ENCODE measurements at regions not wholly inside any gene's neighbourhood (a gene's known extent, or its start where the extent isn't known, plus 50 kb on each side); places are given as distances from the start of the nearest gene placed in this dataset.

DNA sequence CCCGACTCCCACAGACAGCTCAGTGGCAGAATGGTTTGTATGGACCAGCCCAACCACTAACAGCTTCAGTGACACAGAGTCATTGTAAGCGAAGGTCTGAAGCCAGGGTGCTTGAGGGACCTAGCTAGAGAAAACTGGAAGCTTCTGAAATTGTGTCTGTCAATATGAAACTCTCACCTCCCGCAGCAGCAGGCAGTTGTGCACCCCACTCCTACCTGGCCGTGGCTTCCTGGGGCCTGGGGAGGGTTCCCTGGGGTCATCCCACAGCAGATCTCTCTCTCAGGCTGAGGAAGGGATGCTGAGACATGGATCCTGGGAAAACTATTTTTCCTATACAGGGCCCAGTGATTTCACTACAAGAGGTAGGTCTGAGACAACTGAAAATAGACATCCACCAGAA, 229.5 kb downstream of the TFCP2L1 start:
- no peak overlapping the region for H3K4me3 Mint-ChIP-seq (ENCODE audit: unreplicated experiment)
- TF ChIP-seq, protein P1, sequence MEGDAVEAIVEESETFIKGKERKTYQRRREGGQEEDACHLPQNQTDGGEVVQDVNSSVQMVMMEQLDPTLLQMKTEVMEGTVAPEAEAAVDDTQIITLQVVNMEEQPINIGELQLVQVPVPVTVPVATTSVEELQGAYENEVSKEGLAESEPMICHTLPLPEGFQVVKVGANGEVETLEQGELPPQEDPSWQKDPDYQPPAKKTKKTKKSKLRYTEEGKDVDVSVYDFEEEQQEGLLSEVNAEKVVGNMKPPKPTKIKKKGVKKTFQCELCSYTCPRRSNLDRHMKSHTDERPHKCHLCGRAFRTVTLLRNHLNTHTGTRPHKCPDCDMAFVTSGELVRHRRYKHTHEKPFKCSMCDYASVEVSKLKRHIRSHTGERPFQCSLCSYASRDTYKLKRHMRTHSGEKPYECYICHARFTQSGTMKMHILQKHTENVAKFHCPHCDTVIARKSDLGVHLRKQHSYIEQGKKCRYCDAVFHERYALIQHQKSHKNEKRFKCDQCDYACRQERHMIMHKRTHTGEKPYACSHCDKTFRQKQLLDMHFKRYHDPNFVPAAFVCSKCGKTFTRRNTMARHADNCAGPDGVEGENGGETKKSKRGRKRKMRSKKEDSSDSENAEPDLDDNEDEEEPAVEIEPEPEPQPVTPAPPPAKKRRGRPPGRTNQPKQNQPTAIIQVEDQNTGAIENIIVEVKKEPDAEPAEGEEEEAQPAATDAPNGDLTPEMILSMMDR (IDR thresholded peaks at IDR 0.05), result no peak
- peaks cover 6% of the 10 kb centered on the region for H3K9me3 Mint-ChIP-seq (ENCODE audit: low read depth)
- H3K36me3 Mint-ChIP-seq (ENCODE audit: low read depth), result peaks cover 3% of the 10 kb centered on the region
- peaks cover 4% of the 10 kb centered on the region for H3K4me1 Mint-ChIP-seq (ENCODE audit: low read depth)
- peaks cover 3% of the 10 kb centered on the region for H3K27me3 Mint-ChIP-seq (ENCODE audit: low read depth)
- H3K27ac Mint-ChIP-seq (ENCODE audit: unreplicated experiment), result no peak overlapping the region
- DNase-seq (ENCODE audit: low spot score), result no peak

DNA sequence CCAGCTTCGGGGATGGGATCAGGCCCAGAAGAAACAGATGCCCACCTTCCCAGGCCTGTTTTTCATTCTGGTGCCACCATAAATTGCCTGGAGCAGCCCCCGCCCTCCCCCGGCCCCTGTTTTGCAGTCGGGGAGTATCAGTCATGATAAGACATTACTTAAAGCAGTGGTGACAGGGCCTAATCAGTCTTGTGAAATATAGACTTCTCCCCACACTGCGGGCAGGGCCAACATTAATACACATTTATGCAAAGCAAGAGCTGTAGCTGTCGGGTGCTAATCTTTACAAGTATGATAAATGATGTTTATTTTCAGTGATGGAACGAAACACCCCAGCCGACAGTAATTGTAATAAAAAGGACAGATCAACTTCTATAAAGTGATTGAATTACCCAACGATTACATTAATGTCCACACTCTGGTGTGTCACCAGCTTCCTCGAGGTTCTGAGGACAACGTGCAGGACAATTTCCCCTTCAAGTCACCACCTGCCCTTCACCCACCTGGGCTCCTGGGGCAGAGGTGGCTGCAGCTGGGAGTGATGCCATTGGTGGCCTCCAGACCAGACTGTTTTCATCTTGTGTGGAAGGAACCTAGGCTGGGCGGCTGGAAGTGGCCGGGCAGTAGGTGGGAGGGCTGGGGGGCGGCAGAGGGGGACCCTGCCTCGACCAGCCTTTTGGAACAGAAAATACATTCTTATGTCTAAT, 226.0 kb downstream of the TFCP2L1 start:
- Mint-ChIP-seq H3K27me3 (ENCODE audit: low read depth) (peaks cover 13% of the 10 kb centered on the region), H3K9me3 (ENCODE audit: low read depth) (peaks cover 1% of the 10 kb centered on the region), H3K4me1 (ENCODE audit: low read depth) (peaks cover 7% of the 10 kb centered on the region), H3K4me3 (ENCODE audit: unreplicated experiment) (no peak overlapping the region), H3K36me3 (ENCODE audit: low read depth) (peaks cover 2% of the 10 kb centered on the region), H3K27ac (ENCODE audit: unreplicated experiment) (no peak overlapping the region)
- DNase-seq (ENCODE audit: low spot score), result no peak
- TF ChIP-seq, protein P1 (IDR thresholded peaks at IDR 0.05), result no peak

DNA sequence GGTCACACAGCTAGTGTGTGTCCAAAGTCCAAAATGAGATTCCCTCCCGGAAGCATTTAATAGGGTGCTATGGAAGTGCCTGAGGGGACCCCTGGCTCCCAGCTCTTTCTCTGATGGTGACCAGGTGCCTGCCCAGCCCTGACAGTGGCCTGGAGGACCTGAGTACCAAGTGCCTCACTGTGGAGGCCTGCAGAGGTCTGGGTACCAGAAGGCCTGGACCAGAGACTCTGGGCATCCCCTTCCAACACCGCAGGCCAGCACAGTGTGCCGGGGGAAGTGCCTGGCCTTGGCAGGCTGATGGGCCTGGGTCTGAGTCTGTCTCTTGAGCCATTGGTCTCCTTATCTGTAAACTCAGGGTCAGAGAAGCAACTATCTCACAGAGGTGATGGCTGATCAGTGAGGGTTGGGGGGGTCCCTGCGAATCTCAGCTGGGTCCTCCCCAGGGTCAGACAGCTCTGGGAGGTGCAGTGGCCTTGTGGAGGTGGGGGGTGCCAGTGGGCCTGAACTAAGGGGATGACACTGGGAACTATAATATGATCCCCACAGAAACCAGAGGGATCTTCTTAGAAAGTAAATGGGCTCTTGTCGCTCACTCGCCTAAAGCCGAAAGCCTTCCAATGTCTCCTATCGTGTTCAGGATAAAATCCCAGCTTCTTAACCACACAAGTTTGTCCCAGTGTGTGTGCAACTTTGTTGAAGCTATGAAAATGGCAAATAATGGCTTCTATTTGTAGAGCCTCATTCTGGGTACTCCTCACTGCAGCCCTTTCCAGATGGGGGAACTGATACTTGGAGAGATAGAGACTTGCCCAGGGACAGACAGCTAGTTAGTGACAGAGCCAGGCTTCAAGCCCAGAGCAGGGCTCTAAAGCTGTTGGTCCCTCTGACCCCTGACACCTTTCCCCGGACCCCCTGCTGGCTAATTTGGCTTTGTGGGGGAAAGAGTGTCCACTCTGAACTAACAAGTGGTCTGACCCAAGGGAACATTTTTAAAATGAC, 225.1 kb downstream of the TFCP2L1 start:
- Mint-ChIP-seq H3K36me3 (ENCODE audit: low read depth) (no peaks in the 10 kb centered on the region), H3K27ac (ENCODE audit: unreplicated experiment) (no peak overlapping the region), H3K4me1 (ENCODE audit: low read depth) (peaks cover 7% of the 10 kb centered on the region), H3K4me3 (ENCODE audit: unreplicated experiment) (no peak overlapping the region), H3K9me3 (ENCODE audit: low read depth) (no peaks in the 10 kb centered on the region), H3K27me3 (ENCODE audit: low read depth) (peaks cover 13% of the 10 kb centered on the region)
- no peak for DNase-seq (ENCODE audit: low spot score)
- TF ChIP-seq, protein P1 (IDR thresholded peaks at IDR 0.05), result no peak

DNA sequence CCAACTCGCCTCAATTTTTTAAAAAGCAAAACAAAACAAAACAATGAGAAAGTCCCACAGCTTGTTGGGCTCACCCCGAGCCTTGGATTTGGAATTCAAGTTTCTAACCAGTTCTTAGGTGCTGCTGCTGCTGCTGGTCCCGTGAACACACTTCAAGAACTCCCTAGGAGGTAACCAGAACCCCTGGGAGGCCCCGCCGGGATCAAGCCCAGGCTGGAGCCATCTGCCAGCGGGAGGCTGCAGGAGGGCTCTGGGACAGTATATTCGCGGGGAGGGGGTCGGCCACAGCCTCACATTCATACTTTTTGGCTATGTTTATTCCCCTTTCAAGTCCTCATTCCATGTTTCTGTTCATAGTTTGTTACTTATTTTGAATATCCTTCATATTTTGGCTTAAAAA, 223.4 kb downstream of the TFCP2L1 start:
- Mint-ChIP-seq H3K9me3 (ENCODE audit: low read depth) (no peaks in the 10 kb centered on the region), H3K27me3 (ENCODE audit: low read depth) (peaks cover 21% of the 10 kb centered on the region), H3K27ac (ENCODE audit: unreplicated experiment) (no peak overlapping the region), H3K4me3 (ENCODE audit: unreplicated experiment) (no peak overlapping the region), H3K36me3 (ENCODE audit: low read depth) (no peaks in the 10 kb centered on the region), H3K4me1 (ENCODE audit: low read depth) (peaks cover 7% of the 10 kb centered on the region)
- DNase-seq (ENCODE audit: low spot score), result no peak
- TF ChIP-seq, protein P1 (IDR thresholded peaks at IDR 0.05), result no peak

DNA sequence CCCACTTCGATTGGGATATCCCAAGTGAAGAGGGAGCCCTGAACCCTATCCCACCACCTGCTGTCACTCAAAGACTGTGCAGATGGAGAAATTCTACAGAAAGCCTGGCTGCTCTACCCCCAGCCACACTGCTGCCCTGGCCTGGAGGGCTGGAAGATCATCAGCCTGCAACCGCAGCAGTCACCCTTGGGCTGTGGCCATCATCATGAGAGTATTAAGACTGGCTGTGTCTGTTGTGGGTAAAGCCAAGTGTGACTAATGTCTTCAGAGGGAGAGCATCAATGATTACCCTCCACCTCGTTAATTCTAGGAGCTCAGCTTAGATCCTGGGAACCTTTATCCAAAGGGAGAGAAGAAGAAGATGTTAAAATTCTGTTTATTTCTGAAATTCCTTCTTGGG, 221.5 kb downstream of the TFCP2L1 start:
- Mint-ChIP-seq H3K27ac (ENCODE audit: unreplicated experiment) (no peak overlapping the region), H3K27me3 (ENCODE audit: low read depth) (peaks cover 26% of the 10 kb centered on the region), H3K9me3 (ENCODE audit: low read depth) (no peaks in the 10 kb centered on the region), H3K36me3 (ENCODE audit: low read depth) (no peaks in the 10 kb centered on the region), H3K4me3 (ENCODE audit: unreplicated experiment) (no peak overlapping the region), H3K4me1 (ENCODE audit: low read depth) (peaks cover 7% of the 10 kb centered on the region)
- no peak for DNase-seq (ENCODE audit: low spot score)
- TF ChIP-seq, protein P1 (IDR thresholded peaks at IDR 0.05), result no peak
